WTC11 (cell line): ENCODE measurements at regions not wholly inside any gene's neighbourhood (a gene's known extent, or its start where the extent isn't known, plus 50 kb on each side); places are given as distances from the start of the nearest gene placed in this dataset.

ENCODE experiments used
- ATAC-seq: fragments of 200-7000 bp; cut with Tn5 transposase; 2 replicates; pipeline ENCODE4 v1.10.0; 2021; ENCODE audit warnings: mild to moderate bottlenecking, moderate library complexity
- CTCF ChIA-PET: fragments of 300-600 bp; sonication (Branson Sonifier 250); formaldehyde crosslinking; loops from one replicate; lab custom pipeline; 2021; ENCODE audit warnings: antibody characterized with exemption; lab: Charles Lee
- POLR2A ChIA-PET: fragments of 350-600 bp; sonication (Branson Sonifier 250); formaldehyde crosslinking; loops from one replicate; lab custom pipeline; 2021; ENCODE audit warnings: antibody characterized with exemption; lab: Charles Lee
- DNase-seq: peaks from one replicate; pipeline ENCODE4 v3.0.0; 2021; ENCODE audit warnings: low spot score
- H3K27ac Mint-ChIP-seq: 2 replicates; pipeline ENCODE4 v1.8.0; 2021; ENCODE audit warnings: mixed read lengths
- H3K27me3 Mint-ChIP-seq: 2 replicates; pipeline ENCODE4 v1.8.0; 2021; ENCODE audit warnings: low read depth, mild to moderate bottlenecking, moderate library complexity, mixed read lengths
- H3K36me3 Mint-ChIP-seq: 2 replicates; pipeline ENCODE4 v1.8.0; 2021; ENCODE audit warnings: mixed read lengths
- H3K4me1 Mint-ChIP-seq: 2 replicates; pipeline ENCODE4 v1.8.0; 2022; ENCODE audit warnings: mixed read lengths
- H3K4me3 Mint-ChIP-seq: 2 replicates; pipeline ENCODE4 v1.8.0; 2021; ENCODE audit warnings: mild to moderate bottlenecking, moderate library complexity, mixed read lengths
- H3K9me3 Mint-ChIP-seq: 2 replicates; pipeline ENCODE4 v1.8.0; 2021; ENCODE audit warnings: mixed read lengths
- CBFB ChIP-seq: sonication (generic); formaldehyde crosslinking; IDR thresholded peaks from 2 replicates; pipeline ENCODE4 v1.8.1; 2022; ENCODE audit warnings: mild to moderate bottlenecking, low read depth, missing genetic modification reagents
- CREB1 ChIP-seq: sonication (generic); formaldehyde crosslinking; IDR thresholded peaks from 2 replicates; pipeline ENCODE4 v1.8.0; 2023; ENCODE audit warnings: mild to moderate bottlenecking, missing genetic modification reagents
- FOXK1 ChIP-seq: sonication (generic); formaldehyde crosslinking; IDR thresholded peaks from 2 replicates; pipeline ENCODE4 v1.8.0; 2022; ENCODE audit warnings: mild to moderate bottlenecking, moderate library complexity, missing genetic modification reagents
- GRHL2 ChIP-seq: fragments of 250-450 bp; sonication (Bioruptor Pico); IDR thresholded peaks from 2 replicates; pipeline ENCODE4 v1.8.0; 2022; ENCODE audit warnings: mild to moderate bottlenecking, moderate library complexity; ENCODE audit not compliant: insufficient replicate concordance, severe bottlenecking
- KAT7 ChIP-seq: sonication (generic); formaldehyde crosslinking; IDR thresholded peaks from 2 replicates; pipeline ENCODE4 v1.8.1; 2023; ENCODE audit warnings: missing genetic modification reagents, mild to moderate bottlenecking, borderline replicate concordance
- MYBL2 ChIP-seq: sonication (generic); formaldehyde crosslinking; IDR thresholded peaks from 2 replicates; pipeline ENCODE4 v1.8.1; 2023; ENCODE audit warnings: mild to moderate bottlenecking, moderate library complexity, missing genetic modification reagents
- NFATC4 ChIP-seq: fragments of 250-450 bp; sonication (Bioruptor Pico); IDR thresholded peaks from 2 replicates; pipeline ENCODE4 v1.9.0; 2021; ENCODE audit warnings: mild to moderate bottlenecking
- NFYB ChIP-seq: sonication (generic); formaldehyde crosslinking; conservative IDR thresholded peaks from 2 replicates; pipeline ENCODE4 v1.8.0; 2022; ENCODE audit warnings: low read depth, missing genetic modification reagents
- SMAD4 ChIP-seq: sonication (generic); formaldehyde crosslinking; IDR thresholded peaks from 2 replicates; pipeline ENCODE4 v1.8.0; 2022; ENCODE audit warnings: mild to moderate bottlenecking, missing genetic modification reagents
- SOX15 ChIP-seq: fragments of 250-450 bp; sonication (Bioruptor Pico); IDR thresholded peaks from 2 replicates; pipeline ENCODE4 v1.9.0; 2021; ENCODE audit warnings: mild to moderate bottlenecking
- ZNF416 ChIP-seq: fragments of 250-450 bp; sonication (Bioruptor Pico); IDR thresholded peaks from 2 replicates; pipeline ENCODE4 v1.9.0; 2021; ENCODE audit warnings: mild to moderate bottlenecking, inconsistent platforms
- ZNF423 ChIP-seq: fragments of 250-450 bp; sonication (Bioruptor Pico); IDR thresholded peaks from 2 replicates; pipeline ENCODE4 v2.1.2; 2022; ENCODE audit warnings: mild to moderate bottlenecking, moderate library complexity
- ZNF671 ChIP-seq: fragments of 250-450 bp; sonication (Bioruptor Pico); IDR thresholded peaks from 2 replicates; pipeline ENCODE4 v1.8.0; 2021; ENCODE audit warnings: mild to moderate bottlenecking
- TF ChIP-seq, protein P1 (sequence below): sonication (generic); formaldehyde crosslinking; IDR thresholded peaks from 2 replicates; pipeline ENCODE4 v1.8.1; 2022; ENCODE audit warnings: low read depth, missing genetic modification reagents, borderline replicate concordance
- TF ChIP-seq, protein P2 (sequence below): sonication (generic); formaldehyde crosslinking; IDR thresholded peaks from 2 replicates; pipeline ENCODE4 v1.8.1; 2023; ENCODE audit warnings: mild to moderate bottlenecking, moderate library complexity, missing genetic modification reagents
- TF ChIP-seq, protein P3 (sequence below): fragments of 250-450 bp; sonication (Bioruptor Pico); IDR thresholded peaks from 2 replicates; pipeline ENCODE4 v1.9.0; 2021; ENCODE audit warnings: mild to moderate bottlenecking
- TF ChIP-seq, protein P4 (sequence below): sonication (generic); formaldehyde crosslinking; IDR thresholded peaks from 2 replicates; pipeline ENCODE4 v1.8.1; 2022; ENCODE audit warnings: mild to moderate bottlenecking, missing genetic modification reagents, moderate library complexity, borderline replicate concordance
- TF ChIP-seq, protein P5 (sequence below): fragments of 250-450 bp; sonication (Bioruptor Pico); conservative IDR thresholded peaks from 2 replicates; pipeline ENCODE4 v1.9.0; 2021; ENCODE audit warnings: mild to moderate bottlenecking
- TF ChIP-seq, protein P6 (sequence below): sonication (generic); formaldehyde crosslinking; IDR thresholded peaks from 2 replicates; pipeline ENCODE4 v1.8.0; 2022; ENCODE audit warnings: mild to moderate bottlenecking, missing genetic modification reagents
- TF ChIP-seq, protein P7 (sequence below): sonication (generic); formaldehyde crosslinking; IDR thresholded peaks from 2 replicates; pipeline ENCODE4 v1.8.1; 2023; ENCODE audit warnings: mild to moderate bottlenecking, missing genetic modification reagents

DNA sequence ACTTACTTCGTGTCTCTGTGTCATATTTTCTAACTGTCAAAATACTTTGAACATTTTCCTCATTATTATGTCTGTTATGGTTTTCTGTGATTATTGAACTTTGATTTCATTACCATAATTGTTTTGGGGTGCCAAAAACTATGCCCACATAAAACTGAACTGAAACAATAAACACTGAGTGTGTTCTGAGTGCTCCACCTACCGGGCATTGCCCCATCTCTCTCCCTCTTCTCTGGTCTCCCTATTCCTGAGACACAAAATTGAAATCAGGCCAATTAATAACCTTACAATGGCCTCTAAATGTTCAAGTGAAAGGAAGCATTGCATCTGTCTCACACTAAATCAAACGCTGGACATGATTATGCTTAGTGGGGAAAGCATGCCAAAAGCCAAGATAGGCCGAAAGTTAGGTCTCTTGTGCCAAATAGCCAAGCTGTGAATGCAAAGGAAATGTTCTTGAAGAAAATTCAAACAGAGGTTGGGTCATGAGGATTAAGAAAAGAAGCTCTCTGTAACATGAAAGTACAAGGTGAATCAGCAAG is 972.3 kb downstream of the PCDH7 start:
- CTCF ChIA-PET, result no interaction called here
- no peaks in the 10 kb centered on the region for H3K27me3 Mint-ChIP-seq
- H3K4me1 Mint-ChIP-seq, result no peaks in the 10 kb centered on the region
- no peak for ATAC-seq
- no peaks in the 10 kb centered on the region for H3K36me3 Mint-ChIP-seq
- POLR2A ChIA-PET, result no interaction called here
- H3K27ac Mint-ChIP-seq, result no peak overlapping the region
- no peaks in the 10 kb centered on the region for H3K9me3 Mint-ChIP-seq
- H3K4me3 Mint-ChIP-seq, result no peak overlapping the region
- no peak for TF ChIP-seq CREB1
- TF ChIP-seq ZNF416 (CRISPR knock-in tag), result no peak
- TF ChIP-seq, protein P1, sequence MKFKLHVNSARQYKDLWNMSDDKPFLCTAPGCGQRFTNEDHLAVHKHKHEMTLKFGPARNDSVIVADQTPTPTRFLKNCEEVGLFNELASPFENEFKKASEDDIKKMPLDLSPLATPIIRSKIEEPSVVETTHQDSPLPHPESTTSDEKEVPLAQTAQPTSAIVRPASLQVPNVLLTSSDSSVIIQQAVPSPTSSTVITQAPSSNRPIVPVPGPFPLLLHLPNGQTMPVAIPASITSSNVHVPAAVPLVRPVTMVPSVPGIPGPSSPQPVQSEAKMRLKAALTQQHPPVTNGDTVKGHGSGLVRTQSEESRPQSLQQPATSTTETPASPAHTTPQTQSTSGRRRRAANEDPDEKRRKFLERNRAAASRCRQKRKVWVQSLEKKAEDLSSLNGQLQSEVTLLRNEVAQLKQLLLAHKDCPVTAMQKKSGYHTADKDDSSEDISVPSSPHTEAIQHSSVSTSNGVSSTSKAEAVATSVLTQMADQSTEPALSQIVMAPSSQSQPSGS (CRISPR knock-in tag), result no peak
- TF ChIP-seq, protein P2, sequence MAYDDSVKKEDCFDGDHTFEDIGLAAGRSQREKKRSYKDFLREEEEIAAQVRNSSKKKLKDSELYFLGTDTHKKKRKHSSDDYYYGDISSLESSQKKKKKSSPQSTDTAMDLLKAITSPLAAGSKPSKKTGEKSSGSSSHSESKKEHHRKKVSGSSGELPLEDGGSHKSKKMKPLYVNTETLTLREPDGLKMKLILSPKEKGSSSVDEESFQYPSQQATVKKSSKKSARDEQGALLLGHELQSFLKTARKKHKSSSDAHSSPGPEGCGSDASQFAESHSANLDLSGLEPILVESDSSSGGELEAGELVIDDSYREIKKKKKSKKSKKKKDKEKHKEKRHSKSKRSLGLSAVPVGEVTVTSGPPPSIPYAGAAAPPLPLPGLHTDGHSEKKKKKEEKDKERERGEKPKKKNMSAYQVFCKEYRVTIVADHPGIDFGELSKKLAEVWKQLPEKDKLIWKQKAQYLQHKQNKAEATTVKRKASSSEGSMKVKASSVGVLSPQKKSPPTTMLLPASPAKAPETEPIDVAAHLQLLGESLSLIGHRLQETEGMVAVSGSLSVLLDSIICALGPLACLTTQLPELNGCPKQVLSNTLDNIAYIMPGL (CRISPR knock-in tag), result no peak
- no peak for TF ChIP-seq GRHL2 (CRISPR knock-in tag)
- no peak for TF ChIP-seq ZNF423 (CRISPR knock-in tag)
- TF ChIP-seq, protein P3, sequence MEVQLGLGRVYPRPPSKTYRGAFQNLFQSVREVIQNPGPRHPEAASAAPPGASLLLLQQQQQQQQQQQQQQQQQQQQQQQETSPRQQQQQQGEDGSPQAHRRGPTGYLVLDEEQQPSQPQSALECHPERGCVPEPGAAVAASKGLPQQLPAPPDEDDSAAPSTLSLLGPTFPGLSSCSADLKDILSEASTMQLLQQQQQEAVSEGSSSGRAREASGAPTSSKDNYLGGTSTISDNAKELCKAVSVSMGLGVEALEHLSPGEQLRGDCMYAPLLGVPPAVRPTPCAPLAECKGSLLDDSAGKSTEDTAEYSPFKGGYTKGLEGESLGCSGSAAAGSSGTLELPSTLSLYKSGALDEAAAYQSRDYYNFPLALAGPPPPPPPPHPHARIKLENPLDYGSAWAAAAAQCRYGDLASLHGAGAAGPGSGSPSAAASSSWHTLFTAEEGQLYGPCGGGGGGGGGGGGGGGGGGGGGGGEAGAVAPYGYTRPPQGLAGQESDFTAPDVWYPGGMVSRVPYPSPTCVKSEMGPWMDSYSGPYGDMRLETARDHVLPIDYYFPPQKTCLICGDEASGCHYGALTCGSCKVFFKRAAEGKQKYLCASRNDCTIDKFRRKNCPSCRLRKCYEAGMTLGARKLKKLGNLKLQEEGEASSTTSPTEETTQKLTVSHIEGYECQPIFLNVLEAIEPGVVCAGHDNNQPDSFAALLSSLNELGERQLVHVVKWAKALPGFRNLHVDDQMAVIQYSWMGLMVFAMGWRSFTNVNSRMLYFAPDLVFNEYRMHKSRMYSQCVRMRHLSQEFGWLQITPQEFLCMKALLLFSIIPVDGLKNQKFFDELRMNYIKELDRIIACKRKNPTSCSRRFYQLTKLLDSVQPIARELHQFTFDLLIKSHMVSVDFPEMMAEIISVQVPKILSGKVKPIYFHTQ (CRISPR knock-in tag), result no peak
- no peak for TF ChIP-seq SOX15 (CRISPR knock-in tag)
- DNase-seq, result no peak

DNA sequence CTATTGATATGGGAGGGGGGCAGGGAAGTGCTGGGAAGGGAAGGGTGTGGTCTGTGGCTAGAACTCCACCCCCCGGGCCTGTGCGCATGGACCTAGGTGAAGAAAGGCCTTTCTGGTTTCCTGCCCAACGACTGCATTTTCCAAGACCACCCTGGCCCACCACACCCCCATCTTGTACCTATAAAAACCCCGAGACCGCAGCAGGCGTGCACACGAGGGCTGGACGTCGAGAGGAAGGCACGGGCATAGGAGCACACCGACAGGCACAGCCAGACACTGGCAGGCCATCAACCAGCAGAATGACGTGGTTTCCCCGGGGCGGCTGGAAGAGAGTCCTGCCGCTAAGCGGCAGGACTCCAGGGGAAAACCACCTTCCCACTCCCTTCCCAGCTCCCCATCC is 981.1 kb downstream of the PCDH7 start:
- H3K27me3 Mint-ChIP-seq, result no peaks in the 10 kb centered on the region
- no peak overlapping the region for H3K4me3 Mint-ChIP-seq
- H3K36me3 Mint-ChIP-seq, result peaks cover 15% of the 10 kb centered on the region
- no peak for DNase-seq
- peaks cover 23% of the 10 kb centered on the region for H3K9me3 Mint-ChIP-seq
- no peak for TF ChIP-seq CBFB (CRISPR knock-in tag)
- ChIA-PET POLR2A (no interaction called here), CTCF (no interaction called here)
- no peak for ATAC-seq
- peaks cover 5% of the 10 kb centered on the region for H3K4me1 Mint-ChIP-seq
- no peak overlapping the region for H3K27ac Mint-ChIP-seq

DNA sequence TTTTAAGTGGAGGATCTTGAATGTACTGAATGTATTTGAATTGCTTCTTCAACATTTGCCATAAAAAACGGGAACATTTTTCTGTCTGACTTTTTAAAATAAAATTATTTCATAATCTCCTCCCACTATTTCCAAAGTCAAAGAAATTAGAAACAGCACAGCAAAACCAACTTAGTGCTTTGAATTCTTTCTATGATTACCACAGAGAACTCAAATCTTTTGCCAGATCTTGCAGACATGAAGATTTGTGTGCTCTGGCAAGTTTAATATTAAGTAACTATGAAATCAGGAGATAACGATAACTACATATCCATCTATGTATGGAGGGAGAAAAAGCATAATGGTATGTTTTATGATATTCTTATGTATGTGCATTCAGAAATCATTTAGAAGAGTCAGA is 982.2 kb downstream of the PCDH7 start:
- CTCF ChIA-PET, result no interaction called here
- H3K36me3 Mint-ChIP-seq, result peaks cover 15% of the 10 kb centered on the region
- TF ChIP-seq, protein P4, sequence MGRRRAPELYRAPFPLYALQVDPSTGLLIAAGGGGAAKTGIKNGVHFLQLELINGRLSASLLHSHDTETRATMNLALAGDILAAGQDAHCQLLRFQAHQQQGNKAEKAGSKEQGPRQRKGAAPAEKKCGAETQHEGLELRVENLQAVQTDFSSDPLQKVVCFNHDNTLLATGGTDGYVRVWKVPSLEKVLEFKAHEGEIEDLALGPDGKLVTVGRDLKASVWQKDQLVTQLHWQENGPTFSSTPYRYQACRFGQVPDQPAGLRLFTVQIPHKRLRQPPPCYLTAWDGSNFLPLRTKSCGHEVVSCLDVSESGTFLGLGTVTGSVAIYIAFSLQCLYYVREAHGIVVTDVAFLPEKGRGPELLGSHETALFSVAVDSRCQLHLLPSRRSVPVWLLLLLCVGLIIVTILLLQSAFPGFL, result no peak
- TF ChIP-seq KAT7, result no peak
- no peak for TF ChIP-seq CREB1
- TF ChIP-seq FOXK1 (CRISPR knock-in tag), result no peak
- TF ChIP-seq, protein P5, sequence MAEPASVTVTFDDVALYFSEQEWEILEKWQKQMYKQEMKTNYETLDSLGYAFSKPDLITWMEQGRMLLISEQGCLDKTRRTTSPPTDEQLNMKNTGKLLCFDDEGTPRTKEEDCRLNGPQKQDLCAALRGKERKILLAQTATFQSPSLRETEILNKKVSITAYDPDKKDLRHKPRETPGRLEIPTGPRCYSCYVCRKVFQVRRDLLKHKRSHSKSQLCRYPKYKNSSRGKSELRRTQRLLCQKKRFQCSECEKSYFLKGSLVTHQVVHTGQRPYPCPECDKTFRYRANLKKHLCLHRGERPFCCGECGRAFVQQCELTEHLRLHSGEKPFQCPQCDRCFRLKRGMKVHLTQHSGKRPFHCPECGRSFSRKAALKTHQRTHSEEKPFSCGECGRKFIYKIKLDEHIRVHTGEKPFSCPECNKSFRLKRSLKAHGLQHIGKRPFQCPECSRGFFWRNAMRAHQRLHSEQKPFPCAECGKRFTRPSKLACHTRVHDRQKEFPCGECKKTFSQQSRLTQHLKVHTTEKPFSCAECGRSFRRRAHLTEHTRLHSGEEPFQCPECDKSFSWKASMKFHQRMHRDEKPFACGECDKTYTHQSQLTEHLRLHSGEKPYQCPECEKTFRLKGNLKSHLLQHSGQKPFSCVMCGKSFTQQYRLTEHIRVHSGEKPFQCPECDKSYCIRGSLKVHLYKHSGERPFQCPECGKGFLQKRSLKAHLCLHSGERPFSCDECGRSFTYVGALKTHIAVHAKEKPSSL (CRISPR knock-in tag), result no peak
- TF ChIP-seq SOX15 (CRISPR knock-in tag), result no peak
- TF ChIP-seq SMAD4 (CRISPR knock-in tag), result no peak
- TF ChIP-seq, protein P6, sequence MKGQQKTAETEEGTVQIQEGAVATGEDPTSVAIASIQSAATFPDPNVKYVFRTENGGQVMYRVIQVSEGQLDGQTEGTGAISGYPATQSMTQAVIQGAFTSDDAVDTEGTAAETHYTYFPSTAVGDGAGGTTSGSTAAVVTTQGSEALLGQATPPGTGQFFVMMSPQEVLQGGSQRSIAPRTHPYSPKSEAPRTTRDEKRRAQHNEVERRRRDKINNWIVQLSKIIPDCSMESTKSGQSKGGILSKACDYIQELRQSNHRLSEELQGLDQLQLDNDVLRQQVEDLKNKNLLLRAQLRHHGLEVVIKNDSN (CRISPR knock-in tag), result no peak
- TF ChIP-seq, protein P7, sequence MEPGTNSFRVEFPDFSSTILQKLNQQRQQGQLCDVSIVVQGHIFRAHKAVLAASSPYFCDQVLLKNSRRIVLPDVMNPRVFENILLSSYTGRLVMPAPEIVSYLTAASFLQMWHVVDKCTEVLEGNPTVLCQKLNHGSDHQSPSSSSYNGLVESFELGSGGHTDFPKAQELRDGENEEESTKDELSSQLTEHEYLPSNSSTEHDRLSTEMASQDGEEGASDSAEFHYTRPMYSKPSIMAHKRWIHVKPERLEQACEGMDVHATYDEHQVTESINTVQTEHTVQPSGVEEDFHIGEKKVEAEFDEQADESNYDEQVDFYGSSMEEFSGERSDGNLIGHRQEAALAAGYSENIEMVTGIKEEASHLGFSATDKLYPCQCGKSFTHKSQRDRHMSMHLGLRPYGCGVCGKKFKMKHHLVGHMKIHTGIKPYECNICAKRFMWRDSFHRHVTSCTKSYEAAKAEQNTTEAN (CRISPR knock-in tag), result no peak
- TF ChIP-seq ZNF671, result no peak
- no peak for TF ChIP-seq NFATC4 (CRISPR knock-in tag)
- TF ChIP-seq MYBL2 (CRISPR knock-in tag), result no peak
- no peak for TF ChIP-seq NFYB

More for the DNA sequence above, 982.2 kb downstream of the PCDH7 start:
- POLR2A ChIA-PET, result no interaction called here
- Mint-ChIP-seq H3K27ac (no peak overlapping the region), H3K9me3 (peaks cover 23% of the 10 kb centered on the region), H3K27me3 (no peaks in the 10 kb centered on the region), H3K4me3 (no peak overlapping the region), H3K4me1 (peaks cover 5% of the 10 kb centered on the region)
- no peak for DNase-seq
- ATAC-seq, result no peak
